ENCODE measurements at regions not wholly inside any gene's neighbourhood (a gene's known extent, or its start where the extent isn't known, plus 50 kb on each side); places are given as distances from the start of the nearest gene placed in this dataset.

- no peak overlapping the region for H3K27ac ChIP-seq
- TF ChIP-seq CTCF (conservative IDR thresholded peaks at IDR 0.05), result no peak
Observed at GRCh38 chr6:19169366-19169765, 667.8 kb upstream of the ID4 start.

- H3K27ac ChIP-seq, result no peak overlapping the region
- no peak for TF ChIP-seq CTCF (conservative IDR thresholded peaks at IDR 0.05)
Observed at GRCh38 chr6:19175023-19175422, 662.1 kb upstream of the ID4 start.

GRCh38 chr6:19180348-19181072 is 656.7 kb upstream of the ID4 start:
- TF ChIP-seq CTCF (conservative IDR thresholded peaks at IDR 0.05), result no peak
- peak overlapping the region; percentile 36; the same call in 1 of the 2 replicates for H3K27ac ChIP-seq

GRCh38 chr6:19181211-19181610 is 656.0 kb upstream of the ID4 start:
- TF ChIP-seq CTCF (conservative IDR thresholded peaks at IDR 0.05), result no peak
- H3K27ac ChIP-seq, result peak overlapping the region; percentile 36; the same call in 1 of the 2 replicates

GRCh38 chr6:19193624-19194023 is 643.5 kb upstream of the ID4 start:
- no peak for TF ChIP-seq CTCF (conservative IDR thresholded peaks at IDR 0.05)
- no peak overlapping the region for H3K27ac ChIP-seq

- no peak; the same call in 1 of the 2 replicates for TF ChIP-seq CTCF (conservative IDR thresholded peaks at IDR 0.05)
Observed at GRCh38 chr6:19204445-19204844, 632.7 kb upstream of the ID4 start.

GRCh38 chr6:19205076-19205475 is 632.1 kb upstream of the ID4 start:
- TF ChIP-seq CTCF (conservative IDR thresholded peaks at IDR 0.05), result no peak
- no peak overlapping the region for H3K27ac ChIP-seq

More at GRCh38 chr6:19204445-19204844, 632.7 kb upstream of the ID4 start:
- no peak overlapping the region for H3K27ac ChIP-seq
